Fibroblast of villous mesenchyme (primary cell): ENCODE measurements at regions not wholly inside any gene's neighbourhood (a gene's known extent, or its start where the extent isn't known, plus 50 kb on each side); places are given as distances from the start of the nearest gene placed in this dataset. TPM values are rescaled to one million over a fixed set of nuclear protein-coding genes. Genes with fewer than 3 reads are reported as not detected.

ENCODE experiments used
- small RNA-seq: library from RNA; depleted of rRNA; stranded (forward); fragments of <200 nt; gene quantifications from one replicate; pipeline ENCODE3, GENCODE V24; 2012

Small RNA genes in the stretch of these regions (small RNA-seq; reads per million reads assigned to genes)
- not detected for gene GNG5P5
- not detected for gene RN7SL700P
